Osteocyte (in vitro differentiated cells): ENCODE measurements at regions not wholly inside any gene's neighbourhood (a gene's known extent, or its start where the extent isn't known, plus 50 kb on each side); places are given as distances from the start of the nearest gene placed in this dataset.
"Not testable (repeated sequence)": the region's sequence is repeated elsewhere in the genome, so short reads cannot be mapped to it uniquely, and the experiment has no call there.

Source experiments
- DNase-seq: peaks from one replicate; pipeline ENCODE4 v3.0.0; 2021; ENCODE audit warnings: mixed read lengths; ENCODE audit not compliant: unreplicated experiment; ENCODE audit errors: extremely low spot score
- H3K27ac Mint-ChIP-seq: one replicate; pipeline ENCODE4 v1.8.0; 2021; ENCODE audit warnings: mild to moderate bottlenecking, mixed read lengths; ENCODE audit not compliant: unreplicated experiment
- H3K27me3 Mint-ChIP-seq: one replicate; pipeline ENCODE4 v1.8.0; 2021; ENCODE audit warnings: mixed read lengths; ENCODE audit not compliant: unreplicated experiment
- H3K36me3 Mint-ChIP-seq: one replicate; pipeline ENCODE4 v1.8.0; 2021; ENCODE audit warnings: mixed read lengths; ENCODE audit not compliant: unreplicated experiment
- H3K4me1 Mint-ChIP-seq: one replicate; pipeline ENCODE4 v1.8.0; 2021; ENCODE audit warnings: mixed read lengths; ENCODE audit not compliant: unreplicated experiment
- H3K4me3 Mint-ChIP-seq: one replicate; pipeline ENCODE4 v1.8.0; 2021; ENCODE audit warnings: mild to moderate bottlenecking, moderate library complexity, mixed read lengths; ENCODE audit not compliant: unreplicated experiment
- H3K9me3 Mint-ChIP-seq: one replicate; pipeline ENCODE4 v1.8.0; 2021; ENCODE audit warnings: mixed read lengths; ENCODE audit not compliant: unreplicated experiment

DNA sequence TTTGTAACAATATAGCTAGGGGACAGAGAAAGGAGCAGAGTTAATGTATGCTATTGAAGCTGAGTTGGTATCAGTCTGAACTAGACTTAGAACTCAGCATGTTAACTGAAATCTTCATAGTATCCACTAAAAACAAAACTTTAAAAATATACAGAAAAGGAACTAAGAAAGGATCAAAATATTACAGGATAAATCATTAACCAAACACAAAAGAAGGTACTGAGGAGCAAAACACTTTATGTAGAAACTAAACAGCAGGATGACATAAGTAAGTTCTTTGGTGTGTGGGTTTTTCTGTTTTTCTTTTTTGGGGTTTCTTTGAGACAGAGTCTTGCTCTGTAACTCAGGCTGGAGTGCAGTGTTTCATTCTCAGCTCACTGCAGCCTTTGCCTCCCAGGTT, 55.1 kb upstream of the AGAP9 start:
- H3K4me3 Mint-ChIP-seq, H3K4me1 Mint-ChIP-seq, H3K36me3 Mint-ChIP-seq, DNase-seq, H3K27ac Mint-ChIP-seq, H3K9me3 Mint-ChIP-seq, H3K27me3 Mint-ChIP-seq: not testable (repeated sequence)
